GM21619 (cell line): ENCODE measurements at regions not wholly inside any gene's neighbourhood (a gene's known extent, or its start where the extent isn't known, plus 50 kb on each side); places are given as distances from the start of the nearest gene placed in this dataset.
"Not testable (repeated sequence)": the region's sequence is repeated elsewhere in the genome, so short reads cannot be mapped to it uniquely, and the experiment has no call there.

Experiments used
- ATAC-seq: cut with Tn5 transposase; IDR thresholded peaks from one replicate; pipeline ENCODE4 v1.9.1; 2021; ENCODE audit not compliant: unreplicated experiment

DNA sequence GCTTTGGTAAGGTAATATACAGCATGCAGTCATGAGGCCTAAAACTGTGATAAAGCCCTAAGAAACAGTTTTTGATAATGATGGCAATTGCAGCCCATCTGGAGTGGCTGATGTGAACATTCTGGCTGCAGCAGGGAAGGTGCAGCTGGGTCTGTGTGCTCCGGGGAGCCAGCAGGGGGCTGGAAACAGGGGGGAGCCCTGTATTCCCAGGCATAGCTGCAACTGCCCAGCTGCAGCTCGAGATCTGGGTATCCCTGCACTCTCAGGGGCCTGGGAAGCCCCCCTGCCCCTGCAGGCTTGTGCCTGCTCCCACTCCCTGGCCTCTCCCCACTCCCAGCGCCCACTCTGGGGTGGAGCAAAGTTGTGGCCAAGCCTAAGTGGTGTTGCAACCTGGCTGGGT lies 95.6 kb downstream of the RRAGB start:
- no peak for ATAC-seq

- no peak for ATAC-seq
Observed at GRCh38 chrX:55815546-55815945, 98.0 kb downstream of the RRAGB start.

GRCh38 chrX:55816023-55816422 lies 98.5 kb downstream of the RRAGB start:
- ATAC-seq: no peak

DNA sequence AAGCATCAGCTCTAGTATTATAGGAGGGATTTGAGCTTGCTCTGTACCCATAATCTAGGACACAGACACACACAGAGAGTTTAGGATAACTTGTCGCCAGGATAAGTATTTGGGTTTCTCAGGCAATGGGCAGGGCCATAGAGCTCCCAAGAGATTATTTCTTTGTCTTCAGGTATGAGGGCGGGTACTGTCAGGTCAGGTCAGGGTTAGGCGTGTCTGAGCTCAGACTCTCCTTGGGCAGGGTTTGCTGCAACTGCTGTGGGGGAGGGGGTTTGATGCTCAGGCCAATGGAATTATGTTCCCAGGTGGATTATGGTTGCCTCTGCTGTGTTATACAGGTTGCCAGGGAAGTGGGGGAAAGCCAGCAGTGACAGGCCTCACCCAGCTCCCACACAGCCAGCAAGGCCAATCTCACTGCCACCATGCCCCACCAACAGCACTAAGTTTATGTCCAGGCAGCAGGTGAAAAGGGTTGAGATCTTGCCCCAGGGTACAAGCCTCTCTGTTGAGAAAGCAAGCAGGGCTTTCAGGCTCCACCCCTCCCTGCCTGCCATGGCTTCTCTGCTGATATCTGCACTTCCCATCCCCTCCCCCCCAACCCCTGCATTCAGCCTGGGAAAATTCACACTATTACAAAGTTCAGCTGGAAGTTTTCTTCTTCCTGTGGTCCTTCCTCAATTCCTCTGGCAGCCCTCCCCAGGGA lies 101.3 kb downstream of the RRAGB start:
- ATAC-seq: no peak

DNA sequence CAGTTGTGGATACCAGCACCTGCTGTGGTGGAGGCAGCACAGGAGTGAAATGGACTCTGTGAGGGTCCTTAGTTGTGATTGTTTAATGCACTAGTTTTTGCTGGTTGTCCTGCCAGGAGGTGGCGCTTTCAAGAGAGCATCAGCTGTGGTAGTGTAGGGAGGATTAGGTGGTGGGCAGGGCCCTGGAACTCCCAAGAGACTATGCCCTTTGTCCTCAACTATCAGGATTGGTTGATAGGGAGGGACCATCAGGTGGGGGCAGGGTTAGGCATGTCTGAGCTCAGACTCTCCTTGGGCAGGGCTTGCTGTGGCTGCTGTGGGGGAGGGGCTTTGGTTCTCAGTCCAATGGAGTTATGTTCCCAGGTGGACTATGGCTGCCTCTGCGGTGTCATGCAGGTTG lies 121.9 kb downstream of the RRAGB start:
- ATAC-seq: no peak

- no peak for ATAC-seq
Observed at GRCh38 chrX:55841962-55842752, 124.6 kb downstream of the RRAGB start.

- ATAC-seq: not testable (repeated sequence)
Observed at GRCh38 chrX:55866779-55867178, 149.2 kb downstream of the RRAGB start.

DNA sequence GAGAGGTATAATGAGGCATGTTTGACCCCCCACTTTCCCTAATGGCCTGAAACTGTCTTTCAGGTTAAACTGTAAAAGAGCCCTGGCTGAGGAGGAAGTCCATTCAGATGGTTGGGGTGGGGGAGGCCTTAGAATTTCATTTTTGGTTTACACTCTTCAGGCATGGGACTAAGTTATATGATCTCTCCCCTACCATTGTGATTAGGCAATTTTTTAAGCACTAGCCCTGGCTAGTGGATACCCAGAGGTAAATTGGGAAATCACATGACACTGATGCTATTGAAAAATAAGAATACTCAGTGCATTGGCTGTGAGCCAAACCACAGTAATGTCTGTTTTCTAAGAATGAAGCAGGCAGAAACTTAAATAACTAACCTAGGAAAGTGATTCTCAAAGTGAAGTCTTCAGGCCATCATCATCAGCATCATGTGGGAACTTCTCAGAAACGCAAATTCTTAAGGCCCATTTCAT lies 149.7 kb downstream of the RRAGB start:
- ATAC-seq: peak; percentile 82

DNA sequence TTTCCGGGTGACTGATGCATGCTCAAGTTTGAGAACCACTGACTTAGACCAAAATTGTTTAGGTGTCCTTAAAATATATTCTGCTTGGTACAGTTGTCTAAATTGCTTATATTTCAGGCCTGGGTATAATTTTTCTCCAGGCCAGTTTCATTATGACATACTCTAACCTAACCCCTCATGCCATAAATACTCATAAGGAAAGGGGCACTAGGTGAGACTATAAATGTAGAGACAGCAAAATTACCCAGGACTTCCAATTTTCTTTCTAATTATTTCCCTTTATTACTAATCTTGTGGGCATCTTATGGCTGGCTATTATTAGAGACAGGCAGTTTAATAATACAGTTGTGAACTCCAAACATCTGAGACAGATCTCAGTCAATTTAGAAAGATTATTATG lies 150.2 kb downstream of the RRAGB start:
- peak; percentile 62 for ATAC-seq

GRCh38 chrX:55874807-55875206 lies 157.3 kb downstream of the RRAGB start:
- no peak for ATAC-seq

- not testable (repeated sequence) for ATAC-seq
Observed at GRCh38 chrX:55883541-55883940, 166.0 kb downstream of the RRAGB start.

DNA sequence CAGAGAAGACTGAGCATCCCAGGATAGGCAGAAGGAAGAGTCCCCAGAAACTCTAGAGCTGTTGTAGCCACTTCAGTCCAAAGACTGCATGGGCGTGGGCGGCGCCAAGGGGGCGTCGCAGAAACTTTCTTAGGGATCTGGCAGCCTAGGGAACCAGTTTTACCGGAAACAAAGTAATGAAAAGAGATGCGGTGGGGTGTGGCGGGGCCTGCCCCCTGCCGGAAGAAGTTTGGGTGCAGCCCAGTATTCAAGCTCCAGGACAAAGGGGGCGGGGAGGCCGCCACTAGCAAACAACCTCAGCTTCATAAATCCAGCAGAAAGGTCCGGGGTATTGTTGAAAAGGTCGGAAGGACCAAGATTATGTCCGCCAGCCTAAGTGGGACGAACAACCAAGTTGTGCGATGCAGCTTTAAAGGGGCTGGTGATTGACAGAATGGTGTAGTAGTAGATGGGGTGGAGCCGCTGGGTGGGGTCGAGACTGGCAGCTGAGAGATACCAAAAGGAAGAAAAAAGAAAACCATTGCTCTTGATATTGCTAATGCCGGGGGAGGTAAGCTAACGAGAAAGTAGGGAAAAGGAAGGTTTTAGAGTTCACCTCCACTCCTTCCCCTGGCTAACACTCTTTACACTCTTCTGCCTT lies 190.5 kb downstream of the RRAGB start:
- peak; percentile 85 for ATAC-seq

- ATAC-seq: no peak
Observed at GRCh38 chrX:55908661-55909212, 191.2 kb downstream of the RRAGB start.

DNA sequence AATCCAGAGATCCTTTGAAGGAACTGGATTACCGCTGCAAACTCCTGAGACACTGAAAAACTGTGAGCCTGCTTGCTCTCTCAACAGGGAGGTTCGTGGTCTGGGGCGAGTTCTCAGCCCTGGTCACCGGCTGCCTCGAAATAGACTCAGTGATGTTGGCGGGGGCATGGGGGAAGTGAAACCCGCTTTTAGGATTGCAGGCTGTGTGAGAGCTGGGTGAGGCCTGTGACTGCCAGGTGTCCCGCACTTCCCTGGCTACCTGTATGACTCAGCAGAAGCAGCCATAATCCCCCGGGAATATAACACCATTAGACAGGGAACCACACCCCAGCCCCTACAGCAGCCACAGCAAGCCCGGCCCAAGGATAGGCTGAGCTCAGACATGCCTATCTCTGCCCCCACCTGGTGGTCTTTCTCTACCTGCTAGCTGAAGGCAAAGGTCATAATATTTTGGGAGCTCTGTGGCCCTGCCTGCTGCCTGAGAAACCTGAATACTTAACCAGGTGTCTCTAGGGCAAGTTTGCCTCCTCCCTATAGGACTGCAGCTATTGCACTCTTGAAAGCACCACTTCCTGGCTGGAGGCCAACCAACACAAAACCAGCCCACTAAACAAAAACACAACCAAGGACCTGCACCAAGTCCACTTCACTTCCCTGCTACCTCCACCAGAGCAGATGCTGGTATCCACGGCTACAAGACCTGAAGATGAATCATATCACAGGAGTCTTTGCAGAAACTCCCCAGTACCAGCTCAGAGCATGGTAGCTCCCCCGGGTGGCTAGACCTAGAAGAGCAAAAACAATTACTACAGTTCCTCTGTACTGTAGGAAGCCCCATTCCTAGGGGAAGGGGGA lies 202.0 kb downstream of the RRAGB start:
- ATAC-seq: peak; percentile 93

GRCh38 chrX:55924574-55924973 lies 207.0 kb downstream of the RRAGB start:
- ATAC-seq: no peak

- not testable (repeated sequence) for ATAC-seq
Observed at GRCh38 chrX:55928529-55928928, 211.0 kb downstream of the RRAGB start.
